HG02884 (cell line): ENCODE measurements at regions not wholly inside any gene's neighbourhood (a gene's known extent, or its start where the extent isn't known, plus 50 kb on each side); places are given as distances from the start of the nearest gene placed in this dataset.

Experiments used
- ATAC-seq: cut with Tn5 transposase; IDR thresholded peaks from one replicate; pipeline ENCODE4 v1.9.1; 2021; ENCODE audit warnings: mild to moderate bottlenecking, moderate library complexity; ENCODE audit not compliant: unreplicated experiment

DNA sequence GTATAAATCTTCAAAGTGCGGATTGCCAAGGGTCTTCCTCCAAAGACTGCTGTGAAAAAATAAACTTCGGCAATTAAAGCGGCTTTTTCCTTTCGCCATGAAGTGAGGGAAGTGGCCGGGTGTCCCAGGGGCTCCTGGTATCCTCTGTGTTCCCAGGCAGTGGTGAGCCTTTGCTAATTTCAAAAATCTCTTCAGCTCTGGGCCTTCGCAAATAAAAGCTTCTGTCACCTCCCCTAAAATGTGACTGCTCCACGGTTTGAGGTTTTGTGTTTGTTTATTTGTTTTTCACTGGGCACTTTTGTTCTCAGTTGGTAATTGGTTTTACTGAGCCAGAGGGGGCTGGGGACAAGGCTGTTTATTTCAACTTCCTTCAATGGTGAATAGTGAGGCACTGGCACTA is 270.1 kb upstream of the POU3F3 start:
- no peak for ATAC-seq

DNA sequence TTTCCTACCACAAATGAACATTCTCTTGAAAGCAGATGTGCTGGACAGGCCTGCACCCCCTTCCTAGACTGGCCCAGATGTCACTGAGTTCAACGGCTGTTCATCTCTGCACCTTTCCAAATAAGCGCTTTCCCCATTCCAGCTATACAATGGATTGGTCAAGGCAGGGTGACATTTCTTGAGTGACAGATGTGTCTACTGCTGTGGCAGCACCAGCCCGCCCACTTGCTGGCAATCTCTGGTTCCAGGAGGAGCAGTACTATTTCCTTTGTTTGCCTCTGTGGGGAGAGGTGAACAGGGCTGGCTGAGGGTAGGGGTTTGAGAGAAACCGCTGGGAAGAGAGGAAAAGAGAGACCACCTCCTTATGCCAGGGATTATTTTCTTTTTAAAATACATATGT is 269.5 kb upstream of the POU3F3 start:
- ATAC-seq: no peak

DNA sequence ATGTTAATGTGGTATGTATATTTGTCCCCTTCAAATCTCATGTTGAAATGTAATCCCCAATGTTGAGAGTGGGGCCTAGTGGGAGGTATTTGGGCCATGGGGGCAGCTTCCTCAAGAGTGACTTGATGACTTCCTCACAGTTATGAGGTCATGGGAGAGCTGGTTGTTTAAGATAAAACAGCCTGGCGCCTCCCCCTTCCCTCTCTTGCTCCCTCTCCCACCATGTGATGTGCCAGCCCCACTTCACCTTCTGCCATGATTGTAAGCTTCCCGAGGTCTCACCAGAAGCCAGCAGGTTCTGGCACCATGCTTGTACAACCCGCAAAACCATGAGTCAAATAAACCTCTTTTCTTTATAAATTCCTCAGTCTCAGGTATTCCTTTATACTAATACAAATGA is 258.3 kb upstream of the POU3F3 start:
- ATAC-seq: no peak

DNA sequence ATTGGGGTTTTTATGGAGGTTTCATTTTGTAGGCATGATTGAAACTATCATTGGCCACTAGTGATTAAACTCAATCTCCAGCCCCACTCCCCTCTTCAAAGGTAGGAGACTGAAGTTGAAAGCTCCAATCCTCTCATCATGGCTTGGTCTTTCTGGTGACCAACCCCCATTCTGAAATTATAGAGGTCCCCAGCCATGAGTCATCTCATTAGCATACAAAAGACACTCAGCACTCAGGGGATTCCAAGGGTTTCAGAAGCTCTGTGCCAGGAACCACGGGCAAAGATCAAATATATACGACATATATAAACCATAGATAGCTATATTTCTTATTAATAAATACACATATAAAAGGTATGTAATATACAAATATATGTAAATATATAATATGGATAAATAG is 256.0 kb upstream of the POU3F3 start:
- no peak for ATAC-seq

DNA sequence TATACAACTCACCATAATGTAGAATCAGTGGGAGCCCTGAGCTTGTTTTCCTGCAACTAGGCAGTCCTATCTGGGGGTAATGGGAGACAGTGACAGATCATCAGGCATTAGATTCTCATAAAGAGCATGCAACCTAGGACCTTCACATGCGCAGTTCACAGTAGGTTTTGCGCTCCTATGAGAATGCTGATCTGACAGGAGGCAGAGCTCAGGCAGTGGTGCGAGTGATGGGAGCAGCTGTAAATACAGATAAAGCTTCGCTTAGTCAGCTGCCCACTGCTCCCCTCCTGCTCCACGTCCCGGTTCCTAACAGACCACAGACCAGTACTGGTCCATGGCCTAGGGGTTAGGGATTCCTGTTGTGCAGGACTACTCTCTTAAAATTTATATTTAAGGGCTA is 255.3 kb upstream of the POU3F3 start:
- ATAC-seq: no peak

DNA sequence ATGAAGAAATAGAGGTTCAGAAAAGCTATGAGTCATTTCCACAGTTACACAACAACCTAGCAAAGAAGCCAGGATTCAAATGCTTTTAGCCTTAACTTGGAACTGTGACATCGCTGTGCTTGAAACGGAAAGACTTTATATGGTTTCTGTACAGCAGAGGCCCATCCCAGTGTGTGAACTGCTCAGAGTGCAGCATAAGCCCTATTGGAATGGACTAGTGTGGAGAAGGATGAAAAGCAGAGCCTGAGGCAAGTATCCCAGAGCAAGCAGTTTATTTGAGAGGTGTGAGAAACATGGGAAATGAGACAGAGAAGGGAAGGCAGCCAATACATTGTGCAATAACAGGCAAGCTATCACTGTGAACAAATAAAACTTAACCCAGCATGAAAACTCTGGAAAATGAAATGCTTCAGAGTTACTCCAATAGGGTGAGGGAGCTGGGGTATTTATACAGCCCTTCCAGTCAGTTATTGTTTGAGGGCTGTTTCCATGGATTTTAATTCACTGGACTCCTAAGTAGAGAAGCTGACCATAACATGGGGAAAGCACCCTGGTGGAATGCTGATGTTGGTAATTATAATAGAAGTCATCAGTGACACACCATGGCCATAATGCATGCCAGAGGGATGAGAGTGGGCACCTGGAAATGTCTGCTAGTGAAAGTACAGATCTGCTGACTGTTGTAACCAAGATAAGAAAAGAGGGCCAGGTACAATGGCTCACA is 254.0 kb upstream of the POU3F3 start:
- ATAC-seq: no peak

DNA sequence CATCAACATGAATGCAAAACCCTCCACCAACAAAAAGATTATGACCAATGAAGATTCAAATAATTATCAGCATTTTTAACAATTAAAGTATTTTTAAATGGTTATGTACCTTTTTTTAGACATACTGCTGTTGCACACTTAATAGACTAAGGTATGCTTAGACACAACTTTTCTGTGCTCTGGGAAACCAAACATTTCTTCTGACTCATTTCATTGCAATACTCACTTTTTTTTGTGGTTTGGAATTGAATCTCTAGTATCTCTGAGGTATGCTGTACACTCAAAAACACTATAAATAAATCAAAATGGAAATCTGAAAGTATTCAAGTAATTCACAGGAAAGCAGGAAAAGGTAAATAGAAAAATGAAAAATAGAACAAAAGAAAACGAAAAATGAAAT is 247.9 kb upstream of the POU3F3 start:
- no peak for ATAC-seq

DNA sequence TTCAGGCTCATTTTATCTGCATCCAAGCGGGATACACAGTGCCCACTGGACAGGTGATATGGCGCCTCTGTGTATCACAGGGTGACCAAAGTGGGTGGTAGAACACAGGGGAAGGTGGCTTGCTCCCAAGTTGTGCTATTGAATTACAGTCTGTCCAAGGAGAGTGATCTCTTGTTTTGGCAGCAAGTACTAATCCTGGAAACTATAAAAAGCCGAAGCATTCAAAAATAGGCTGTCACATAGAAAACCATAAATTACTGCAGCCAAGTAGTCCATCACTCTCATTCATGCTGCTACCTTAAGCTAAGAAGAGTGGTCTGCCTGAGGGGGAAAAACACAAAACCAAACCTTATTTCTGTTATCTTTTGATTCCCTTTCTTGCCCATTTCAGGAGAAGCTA is 237.1 kb upstream of the POU3F3 start:
- ATAC-seq: no peak

DNA sequence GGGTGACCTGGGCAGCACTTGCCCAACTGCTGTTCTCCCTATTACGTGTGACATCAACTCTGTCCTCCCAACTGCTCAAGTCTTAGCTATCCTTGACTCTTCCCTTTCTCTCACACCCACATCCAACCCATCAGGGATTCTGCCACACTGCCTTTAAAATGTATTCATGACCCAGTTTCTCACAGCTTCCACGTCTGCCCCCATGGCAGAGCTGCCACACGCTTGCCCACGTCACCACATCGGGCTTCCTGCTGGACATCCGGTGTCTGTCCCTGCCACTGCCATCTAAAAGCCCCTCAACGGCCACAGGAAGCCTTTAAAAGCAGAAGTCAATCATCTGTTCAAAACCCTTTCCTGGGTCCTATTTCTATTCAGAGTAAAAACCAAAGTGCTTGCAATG is 233.1 kb upstream of the POU3F3 start:
- no peak for ATAC-seq

DNA sequence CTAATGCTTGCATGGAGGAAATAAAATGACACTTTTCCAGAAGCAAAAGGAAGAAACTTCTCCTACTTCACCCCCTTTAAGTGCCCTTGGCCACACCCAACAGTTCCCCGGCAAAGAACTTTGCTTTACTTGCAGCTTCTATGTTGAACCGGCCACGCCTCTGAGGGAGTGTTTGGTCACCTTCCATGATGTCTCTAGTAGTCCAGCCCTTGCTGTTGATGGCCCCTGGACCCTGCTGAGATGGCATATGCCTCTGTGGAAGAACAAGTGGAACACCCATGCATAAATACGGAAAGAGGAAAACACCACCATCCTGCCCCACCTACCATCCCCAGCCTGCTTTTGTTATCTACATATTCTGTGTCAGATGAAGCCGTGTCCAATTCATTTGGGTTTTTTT is 218.3 kb upstream of the POU3F3 start:
- ATAC-seq: no peak

DNA sequence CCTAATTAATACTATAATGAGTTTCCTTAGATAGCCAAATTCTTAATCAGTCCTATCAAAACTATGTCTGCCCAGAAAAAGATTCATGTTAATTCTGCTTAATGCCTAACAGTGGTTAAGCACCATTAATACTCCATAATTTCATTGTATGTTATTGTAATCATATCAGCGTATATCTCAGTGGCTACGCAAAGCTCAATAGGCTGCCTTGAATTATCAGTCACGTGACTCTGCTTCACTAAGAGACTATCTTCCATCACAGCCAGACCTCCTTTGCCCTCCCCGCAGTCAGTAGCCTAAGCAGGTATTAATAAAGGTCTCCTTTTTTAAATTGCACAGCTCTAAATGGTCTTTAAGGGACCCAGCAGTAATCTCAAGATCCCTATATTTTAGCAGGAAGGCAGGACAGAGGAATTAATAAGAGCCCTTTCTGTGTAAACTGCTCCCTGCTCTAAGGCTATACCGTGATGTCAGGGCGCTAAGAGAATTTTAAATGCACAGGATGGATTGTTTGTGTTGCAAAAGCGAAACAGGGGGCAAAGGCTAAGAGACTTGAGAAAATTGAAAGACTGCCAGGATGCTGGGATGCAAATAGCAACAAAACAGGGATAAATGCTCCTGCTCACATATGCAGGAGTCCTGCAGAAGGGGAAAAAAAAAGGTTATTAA is 215.6 kb upstream of the POU3F3 start:
- ATAC-seq: no peak

DNA sequence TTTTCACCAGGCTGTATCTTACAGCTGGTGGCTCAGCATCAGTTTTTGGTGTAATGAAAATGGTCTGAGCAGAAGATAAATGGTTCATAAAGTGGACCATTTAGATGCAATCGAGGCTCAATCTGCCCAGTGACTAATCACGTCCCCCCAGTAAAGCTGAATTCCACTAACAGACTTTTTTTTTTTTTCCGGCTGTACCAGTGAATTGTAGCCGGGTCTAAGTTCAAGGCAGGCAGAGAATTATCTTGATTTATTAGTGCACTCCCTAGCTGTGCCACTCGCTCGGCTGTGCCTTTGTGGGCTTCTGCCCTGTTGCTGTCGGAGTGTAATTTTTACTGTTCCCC is 215.1 kb upstream of the POU3F3 start:
- ATAC-seq: no peak

DNA sequence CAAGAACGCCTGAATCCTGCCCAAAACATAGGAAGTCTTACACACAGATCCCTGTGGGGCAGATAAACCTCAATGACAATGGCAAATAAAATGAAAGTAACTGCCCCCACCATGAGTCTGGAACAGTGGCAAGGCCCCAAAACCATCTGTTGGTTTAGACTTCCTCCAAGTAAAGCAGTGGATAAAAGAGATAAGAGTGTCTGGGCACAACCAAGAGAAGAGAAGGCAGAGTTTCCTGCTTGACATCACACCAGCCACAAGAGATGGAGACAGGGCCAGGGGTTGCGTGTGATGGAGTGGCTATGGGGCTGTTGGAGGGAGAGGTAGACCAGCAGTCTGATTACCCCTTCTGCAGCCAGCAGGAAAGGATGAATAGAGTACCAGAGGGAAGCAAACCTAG is 212.1 kb upstream of the POU3F3 start:
- no peak for ATAC-seq

DNA sequence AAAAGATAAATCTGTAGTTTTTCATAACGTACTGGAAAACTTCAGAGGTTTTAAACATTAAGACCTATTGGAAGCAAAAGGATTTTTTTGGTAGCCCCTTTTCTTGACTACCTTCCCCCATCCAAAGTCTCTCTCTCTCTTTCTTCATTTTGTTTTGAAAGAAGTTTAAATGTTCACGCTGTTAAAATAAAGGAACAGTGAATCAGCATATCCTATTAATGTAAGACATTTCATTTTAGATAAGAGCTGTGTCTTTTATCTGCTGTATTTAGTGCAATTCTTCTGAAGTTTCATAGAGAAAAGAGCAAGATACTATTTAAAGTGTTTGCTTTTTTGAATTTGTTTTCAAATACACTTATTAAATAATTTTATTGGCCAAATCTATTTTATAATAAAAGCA is 205.5 kb upstream of the POU3F3 start:
- ATAC-seq: no peak

DNA sequence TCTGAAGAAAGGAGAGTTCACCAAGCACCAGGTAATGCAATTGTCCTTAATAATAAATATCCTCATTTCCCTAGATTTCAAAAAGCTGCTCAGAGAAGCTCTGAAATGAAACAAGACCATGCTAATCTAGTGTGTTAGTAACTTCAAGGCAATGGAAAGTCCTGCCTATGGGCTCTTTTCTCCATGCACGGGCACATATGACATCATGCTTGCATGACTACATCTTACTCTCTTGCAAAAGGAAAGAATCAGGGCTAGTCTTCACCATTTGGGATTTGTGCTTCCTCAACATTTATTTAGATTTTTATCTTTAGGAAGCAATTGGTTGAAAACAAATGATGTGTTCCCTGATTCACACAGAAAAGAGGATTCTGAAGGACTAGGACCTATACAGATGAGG is 204.0 kb upstream of the POU3F3 start:
- no peak for ATAC-seq

DNA sequence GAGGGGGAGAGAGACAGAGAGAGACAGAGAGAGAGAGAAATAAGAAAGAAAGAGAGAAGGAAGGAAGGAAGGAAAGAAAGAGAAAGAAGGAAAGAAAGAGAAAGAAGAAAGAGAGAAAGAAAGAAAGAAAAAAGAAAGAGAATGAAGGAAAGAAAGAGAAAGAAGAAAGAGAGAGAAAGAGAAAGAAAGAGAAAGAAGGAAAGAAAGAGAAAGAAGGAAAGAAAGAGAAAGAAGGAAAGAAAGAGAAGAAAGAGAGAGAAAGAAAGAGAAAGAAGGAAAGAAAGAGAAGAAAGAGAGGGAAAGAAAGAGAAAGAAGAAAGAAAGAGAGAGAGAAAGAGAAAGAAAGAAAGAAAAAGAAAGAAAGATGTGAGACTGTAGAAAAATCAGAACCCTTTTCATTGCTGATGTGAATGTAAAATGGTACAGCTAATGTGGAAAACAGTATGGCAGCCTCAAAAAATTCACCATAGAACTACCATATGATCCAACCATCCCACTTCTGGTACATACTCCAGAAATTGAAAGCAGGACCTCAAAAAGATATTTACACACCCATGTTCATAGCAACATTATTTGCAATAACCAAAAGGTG is 203.4 kb upstream of the POU3F3 start:
- ATAC-seq: no peak

DNA sequence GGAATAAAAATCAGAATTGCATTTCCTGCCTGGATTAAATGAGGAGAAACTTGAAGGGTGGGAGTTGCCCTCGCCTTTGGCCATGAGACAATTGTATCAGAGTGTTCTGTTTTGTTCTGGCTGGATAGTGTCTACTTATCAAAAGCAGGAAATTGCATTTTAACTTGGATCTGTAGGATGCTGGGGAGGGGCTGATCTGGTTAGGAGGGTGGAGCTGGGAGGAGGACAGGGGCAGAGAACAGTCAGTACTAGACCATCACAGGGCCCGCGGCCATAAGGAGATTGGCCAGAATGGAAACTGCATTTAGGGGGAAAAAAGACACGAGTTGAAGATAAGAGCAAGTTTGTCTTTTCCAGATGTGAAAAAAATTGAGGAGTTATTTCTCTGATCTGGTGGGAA is 199.1 kb upstream of the POU3F3 start:
- ATAC-seq: no peak

DNA sequence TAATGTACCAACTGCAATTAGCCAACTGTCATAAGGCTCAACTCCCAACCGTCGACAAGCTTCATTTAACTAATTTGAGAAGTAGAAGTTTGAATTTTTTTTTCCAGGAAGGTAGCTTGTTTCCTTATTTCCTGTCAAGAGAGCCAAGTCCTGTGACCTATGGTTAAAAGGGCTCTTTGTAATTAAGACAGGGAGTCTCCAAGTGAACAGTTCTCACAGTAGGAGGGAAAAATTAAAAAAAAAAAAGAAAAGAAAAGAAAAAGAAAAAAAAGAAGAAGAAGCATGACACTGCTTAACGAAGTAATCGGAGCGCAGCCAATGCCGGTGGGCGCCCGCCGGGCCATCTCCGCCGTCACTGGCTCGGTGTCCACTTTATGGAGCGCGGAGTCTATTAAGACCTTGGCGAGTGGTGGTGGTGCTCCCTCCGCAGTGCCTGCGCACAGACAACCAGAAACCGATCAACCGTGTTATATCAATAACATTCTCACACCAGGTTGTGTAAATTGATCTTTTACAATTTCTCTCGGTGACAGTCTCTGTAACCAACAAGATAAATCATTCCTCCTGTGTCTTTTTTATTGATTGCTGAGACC is 197.2 kb upstream of the POU3F3 start:
- no peak for ATAC-seq

DNA sequence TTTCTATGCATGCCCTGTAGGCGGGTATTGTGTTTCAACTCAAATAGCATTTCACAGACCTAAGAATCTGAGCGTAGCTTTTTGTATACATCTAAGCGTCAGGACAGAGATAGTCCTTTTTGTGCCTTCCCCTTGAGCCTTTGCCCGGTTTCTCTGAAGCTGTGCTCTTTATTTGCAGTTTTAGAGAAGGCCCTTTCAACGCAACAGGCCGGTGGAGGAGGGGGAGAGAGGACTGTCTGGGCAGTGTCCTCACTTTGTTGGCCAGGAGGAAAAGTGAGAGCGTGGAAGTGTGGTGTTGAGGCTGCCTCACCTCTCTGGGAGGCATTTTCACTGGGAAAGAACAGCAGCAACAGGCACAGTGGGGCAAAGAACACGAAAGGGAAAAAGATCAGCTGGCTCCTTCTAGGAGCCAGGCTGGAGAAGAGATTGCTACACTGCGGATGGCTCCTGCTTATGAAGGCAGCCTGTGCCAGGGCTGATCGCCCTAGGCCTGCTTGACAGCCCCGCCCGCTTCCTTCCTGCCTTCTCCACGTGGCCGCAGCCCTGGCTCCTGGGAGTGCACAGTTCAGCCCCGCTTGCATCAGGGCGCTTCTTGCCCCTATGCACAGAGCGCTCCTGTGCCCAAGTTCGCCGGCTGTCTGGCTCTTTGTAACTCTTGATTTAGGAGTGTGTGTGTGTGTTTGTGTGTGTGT is 195.6 kb upstream of the POU3F3 start:
- no peak for ATAC-seq

DNA sequence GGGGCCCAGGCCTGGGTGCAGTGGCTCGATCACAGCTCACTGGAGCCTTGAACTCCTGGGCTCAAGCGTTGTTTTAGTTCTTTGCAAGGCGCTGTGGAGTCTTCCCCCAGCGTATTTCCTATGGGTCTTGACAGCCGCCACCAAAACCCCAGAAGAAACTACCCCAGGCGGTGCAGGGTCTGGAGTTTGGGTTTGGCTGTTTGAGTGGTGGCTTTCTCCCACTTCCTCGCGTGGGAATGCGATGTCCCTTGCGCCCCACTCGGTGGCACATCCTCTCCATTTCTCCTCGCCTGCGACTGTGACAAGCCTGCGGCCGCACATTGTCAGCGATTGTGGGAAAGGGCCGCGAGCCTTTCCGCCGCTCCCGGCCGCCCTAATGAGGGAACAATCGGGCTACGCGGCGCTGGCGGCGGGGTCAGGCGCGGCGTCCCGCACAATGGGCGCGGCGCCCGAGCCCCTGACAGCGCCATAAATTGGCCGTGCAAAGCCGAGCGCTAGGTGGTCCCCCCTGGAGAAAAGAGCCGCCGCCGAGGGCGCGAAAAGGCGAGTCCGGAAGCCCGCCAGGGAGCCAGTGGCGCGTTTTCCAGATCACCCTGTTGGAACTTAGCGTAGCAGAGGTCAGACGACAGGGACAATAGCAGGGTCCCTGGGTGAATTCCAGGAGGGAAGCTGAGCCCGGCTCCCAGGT is 194.9 kb upstream of the POU3F3 start:
- ATAC-seq: no peak

DNA sequence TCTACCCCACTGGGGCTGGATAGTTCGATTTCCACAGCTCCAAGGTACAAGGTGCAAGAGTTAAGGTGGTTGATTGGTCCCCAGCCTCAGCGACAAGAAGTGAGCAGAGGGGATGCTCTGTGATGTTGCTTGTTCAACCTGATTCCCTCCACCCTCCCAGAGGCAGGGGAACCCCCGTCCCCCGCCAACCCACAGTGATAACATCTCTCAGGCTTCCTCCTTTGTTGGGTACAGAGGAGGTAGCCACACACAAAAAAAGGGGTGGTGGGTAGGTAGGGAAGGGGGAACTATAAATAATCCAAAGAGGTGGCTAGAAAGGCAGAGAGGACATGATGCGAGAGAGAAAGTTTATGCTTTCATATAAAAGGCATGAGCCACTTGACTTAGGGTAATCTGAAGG is 192.9 kb upstream of the POU3F3 start:
- no peak for ATAC-seq
